OCI-LY1 (cell line): ENCODE measurements at regions not wholly inside any gene's neighbourhood (a gene's known extent, or its start where the extent isn't known, plus 50 kb on each side); places are given as distances from the start of the nearest gene placed in this dataset.
"Not testable (repeated sequence)": the region's sequence is repeated elsewhere in the genome, so short reads cannot be mapped to it uniquely, and the experiment has no call there.

Experiments
- H2AFZ ChIP-seq: fragments of 200-600 bp; sonication (generic), shearing (Covaris generic); 2 replicates; pipeline ENCODE4 v1.6.0; 2014; ENCODE audit warnings: antibody characterized with exemption, mild to moderate bottlenecking, low read length
- H3F3A ChIP-seq: fragments of 200-600 bp; sonication (generic), shearing (Covaris generic); 2 replicates; pipeline ENCODE4 v1.6.0; 2014; ENCODE audit warnings: mild to moderate bottlenecking, antibody characterized with exemption, low read length, moderate library complexity; ENCODE audit not compliant: insufficient read depth
- H3K27ac ChIP-seq: fragments of 200-600 bp; sonication (generic); 2 replicates; pipeline ENCODE4 v1.5.1; 2014; ENCODE audit warnings: low read length, mixed run types, mild to moderate bottlenecking, low read depth; ENCODE audit not compliant: poor library complexity, severe bottlenecking
- H3K27me3 ChIP-seq: fragments of 200-600 bp; sonication (generic); 2 replicates; pipeline ENCODE4 v1.6.0; 2014; ENCODE audit warnings: antibody characterized with exemption, mild to moderate bottlenecking, low read length, moderate library complexity; ENCODE audit not compliant: insufficient read depth
- H3K36me3 ChIP-seq: fragments of 200-600 bp; sonication (generic); 2 replicates; pipeline ENCODE4 v1.6.1; 2014; ENCODE audit warnings: mild to moderate bottlenecking, antibody characterized with exemption, low read length, moderate library complexity, mixed read lengths; ENCODE audit not compliant: insufficient read depth
- H3K4me1 ChIP-seq: fragments of 200-600 bp; sonication (generic); 2 replicates; pipeline ENCODE4 v1.5.1; 2014; ENCODE audit warnings: mild to moderate bottlenecking, low read length, moderate library complexity; ENCODE audit not compliant: insufficient read depth, severe bottlenecking
- H3K4me2 ChIP-seq: fragments of 200-600 bp; sonication (generic), shearing (Covaris generic); 2 replicates; pipeline ENCODE4 v1.6.1; 2014; ENCODE audit warnings: low read length
- H3K4me3 ChIP-seq: fragments of 200-600 bp; sonication (generic); 2 replicates; pipeline ENCODE4 v1.5.1; 2014; ENCODE audit warnings: low read length, low read depth, mild to moderate bottlenecking, mixed read lengths; ENCODE audit not compliant: poor library complexity, severe bottlenecking
- H3K79me2 ChIP-seq: fragments of 200-600 bp; shearing (Covaris generic); 2 replicates; pipeline ENCODE4 v1.6.1; 2016; ENCODE audit warnings: mixed run types, low read length, mixed read lengths; ENCODE audit not compliant: insufficient read depth
- H3K9ac ChIP-seq: fragments of 200-600 bp; sonication (generic), shearing (Covaris generic); 2 replicates; pipeline ENCODE4 v1.6.1; 2014; ENCODE audit warnings: mild to moderate bottlenecking, low read length, mixed read lengths
- H3K9me2 ChIP-seq: fragments of 200-600 bp; sonication (generic), shearing (Covaris generic); 2 replicates; pipeline ENCODE4 v1.6.1; 2014; ENCODE audit warnings: low read depth, mild to moderate bottlenecking, low read length, mixed read lengths
- H3K9me3 ChIP-seq: fragments of 200-600 bp; shearing (Covaris generic); 2 replicates; pipeline ENCODE4 v1.6.1; 2014; ENCODE audit warnings: low read length, mixed read lengths
- H4K20me1 ChIP-seq: fragments of 200-600 bp; sonication (generic), shearing (Covaris generic); 2 replicates; pipeline ENCODE4 v1.6.0; 2016; ENCODE audit warnings: mild to moderate bottlenecking, low read length; ENCODE audit not compliant: insufficient read depth
- CTCF ChIP-seq: fragments of 200-600 bp; sonication (generic), shearing (Covaris generic); IDR thresholded peaks from 2 replicates; pipeline ENCODE4 v1.5.1; 2017; ENCODE audit warnings: mild to moderate bottlenecking, antibody characterized with exemption, low read length, moderate library complexity, mixed read lengths
- EZH2 ChIP-seq: fragments of 200-600 bp; sonication (generic), shearing (Covaris generic); IDR thresholded peaks from 2 replicates; pipeline ENCODE4 v1.8.0; 2017; ENCODE audit warnings: borderline replicate concordance, mixed run types, mild to moderate bottlenecking, antibody characterized with exemption, low read length, moderate library complexity, mixed read lengths

DNA sequence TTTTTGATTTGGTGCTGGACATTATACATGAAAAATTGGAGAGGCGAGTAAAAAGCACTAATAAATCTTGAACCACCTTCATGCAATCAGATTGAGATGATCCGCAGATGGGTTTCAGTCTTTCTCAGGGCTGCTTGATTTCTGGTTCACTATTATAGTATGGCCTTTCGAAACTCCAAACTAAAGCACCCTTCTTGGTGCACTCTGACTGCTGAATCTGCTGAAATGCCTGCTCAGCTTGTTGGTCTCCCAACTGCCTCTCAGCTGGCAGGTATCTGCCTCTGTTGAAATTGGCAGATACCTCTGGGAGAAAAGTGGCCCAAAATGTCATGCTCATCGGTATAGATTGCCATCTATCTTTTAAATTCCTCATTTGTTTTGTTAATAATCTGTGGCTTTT is 102.5 kb upstream of the WIPF3 start:
- H3F3A ChIP-seq, H3K27me3 ChIP-seq, H3K27ac ChIP-seq, H3K9me2 ChIP-seq, H3K79me2 ChIP-seq, H3K4me2 ChIP-seq, H3K36me3 ChIP-seq, H3K9ac ChIP-seq, H2AFZ ChIP-seq, H3K4me3 ChIP-seq, H3K4me1 ChIP-seq, H3K9me3 ChIP-seq, H4K20me1 ChIP-seq: not testable (repeated sequence)

DNA sequence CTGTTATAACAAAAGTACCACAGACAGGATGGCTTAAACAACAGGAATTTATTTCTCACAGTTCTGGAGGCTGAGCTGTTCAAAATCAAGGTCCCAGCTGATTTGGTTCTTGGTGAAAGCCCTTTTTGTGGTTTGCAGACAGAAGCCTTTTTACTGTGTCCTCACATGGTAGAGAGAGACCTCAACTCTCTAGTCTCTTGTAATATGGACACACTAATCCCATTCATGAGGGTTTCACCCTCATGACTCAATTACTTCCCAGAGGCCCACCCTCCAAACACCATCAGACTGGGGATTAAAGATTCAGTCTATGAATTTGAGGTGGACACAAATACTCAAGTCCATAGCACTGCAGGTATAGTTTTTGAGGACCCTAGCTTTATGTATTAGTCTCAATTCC is 97.3 kb upstream of the WIPF3 start:
- H3K27me3 ChIP-seq, H3K27ac ChIP-seq, H3K9me2 ChIP-seq, H3K9me3 ChIP-seq, H3K79me2 ChIP-seq, H3K9ac ChIP-seq, H3K36me3 ChIP-seq, H3K4me3 ChIP-seq, H4K20me1 ChIP-seq, H3K4me1 ChIP-seq, H3K4me2 ChIP-seq, H2AFZ ChIP-seq, H3F3A ChIP-seq: not testable (repeated sequence)

GRCh38 chr7:29723127-29723526 is 83.2 kb upstream of the WIPF3 start:
- H2AFZ ChIP-seq, H3K9ac ChIP-seq, H3K9me3 ChIP-seq, H3K4me3 ChIP-seq, H3F3A ChIP-seq, H3K36me3 ChIP-seq, H3K4me2 ChIP-seq, H3K27ac ChIP-seq, H4K20me1 ChIP-seq, H3K9me2 ChIP-seq, H3K79me2 ChIP-seq, H3K4me1 ChIP-seq, H3K27me3 ChIP-seq: not testable (repeated sequence)

- Histone ChIP-seq H3K9me3 (no peaks in the 10 kb centered on the region), H2AFZ (no peak overlapping the region), H3K4me1 (no peaks in the 10 kb centered on the region), H3K27me3 (no peaks in the 10 kb centered on the region), H3K36me3 (no peaks in the 10 kb centered on the region), H3K79me2 (no peaks in the 10 kb centered on the region), H3K9ac (no peak overlapping the region), H3K4me2 (no peak overlapping the region), H3K27ac (no peak overlapping the region), H3F3A (no peaks in the 10 kb centered on the region), H3K4me3 (no peak overlapping the region), H3K9me2 (no peaks in the 10 kb centered on the region), H4K20me1 (no peaks in the 10 kb centered on the region)
- no peak for TF ChIP-seq EZH2
- TF ChIP-seq CTCF = no peak
These were observed 82.7 kb upstream of the WIPF3 start for GRCh38 chr7:29723599-29723998.

DNA sequence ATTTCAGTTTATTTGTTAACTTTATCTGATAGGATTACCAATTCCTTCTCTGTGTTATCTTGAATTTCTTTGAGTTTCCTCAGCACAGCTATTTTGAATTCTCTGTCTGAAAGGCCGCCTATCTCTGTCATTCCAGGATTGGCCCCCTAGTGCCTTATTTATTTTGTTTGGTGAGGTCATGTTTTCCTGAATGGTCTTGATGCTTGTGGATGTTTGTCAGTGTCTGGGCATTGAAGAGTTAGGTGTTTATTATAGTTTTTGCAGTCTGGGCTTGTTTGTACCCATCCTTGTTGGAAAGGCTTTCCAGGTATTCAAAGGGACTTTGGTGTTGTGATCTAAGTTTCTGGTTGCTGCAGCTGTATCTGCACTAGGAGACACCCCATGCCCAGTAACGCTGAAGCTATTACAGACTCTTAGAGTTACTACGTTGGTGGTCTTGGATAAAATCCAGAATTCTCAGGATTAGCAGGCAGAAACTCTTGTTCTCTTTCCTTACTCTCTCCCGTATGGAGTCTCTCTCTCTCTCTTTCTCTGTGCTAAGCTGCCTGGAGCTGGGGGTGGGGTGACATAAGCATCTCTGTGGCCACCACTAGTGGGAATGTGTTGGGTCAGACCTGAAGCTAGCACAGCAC is 76.7 kb upstream of the WIPF3 start:
- H3K4me2 ChIP-seq, H3F3A ChIP-seq, H3K4me1 ChIP-seq, H3K27ac ChIP-seq, H3K9me3 ChIP-seq, H4K20me1 ChIP-seq, H3K79me2 ChIP-seq, H2AFZ ChIP-seq, H3K9me2 ChIP-seq, H3K4me3 ChIP-seq, H3K36me3 ChIP-seq, H3K9ac ChIP-seq, H3K27me3 ChIP-seq: not testable (repeated sequence)
